Fibroblast of lung (primary cell): ENCODE measurements at regions not wholly inside any gene's neighbourhood (a gene's known extent, or its start where the extent isn't known, plus 50 kb on each side); places are given as distances from the start of the nearest gene placed in this dataset.

ENCODE experiments used
- DNase-seq, 2 donors: peaks; one replicate each; pipeline versions ENCODE4 v3.0.0 to v3.0.0-alpha.2; 2010; ENCODE audit warnings: low read depth in 2 of 2
- H2AFZ ChIP-seq: 2 replicates; pipeline ENCODE4 v1.5.1; 2012; ENCODE audit warnings: low read length, control low read depth, inconsistent platforms
- H3K27ac ChIP-seq: 2 replicates; pipeline ENCODE4 v1.5.1; 2011; ENCODE audit warnings: low read length, control low read depth; ENCODE audit not compliant: insufficient read depth
- H3K27me3 ChIP-seq: 2 replicates; pipeline ENCODE4 v1.5.1; 2011; ENCODE audit warnings: mild to moderate bottlenecking, low read length; ENCODE audit not compliant: control insufficient read depth, insufficient read depth
- H3K36me3 ChIP-seq: 2 replicates; pipeline ENCODE4 v1.5.1; 2011; ENCODE audit warnings: low read length; ENCODE audit not compliant: control insufficient read depth, insufficient read depth
- H3K4me1 ChIP-seq: 2 replicates; pipeline ENCODE4 v1.5.1; 2011; ENCODE audit warnings: low read length; ENCODE audit not compliant: control insufficient read depth, insufficient read depth; ENCODE audit errors: extremely low read depth
- H3K4me2 ChIP-seq: 2 replicates; pipeline ENCODE4 v1.5.1; 2011; ENCODE audit warnings: low read length, control low read depth; ENCODE audit not compliant: insufficient read depth; ENCODE audit errors: extremely low read depth
- H3K4me3 ChIP-seq, 4 experiments: fragments of 200-600 bp in 1 of 4; sonication (generic) in 1 of 4; replicated peaks in 1 of 4; 2 replicates each; pipeline ENCODE4 v1.5.1; 2011 to 2016; ENCODE audit warnings: low read length in 4 of 4, low read depth in 3 of 4, mild to moderate bottlenecking in 3 of 4, control low read depth in 2 of 4, inconsistent platforms in 1 of 4, mixed read lengths in 1 of 4; ENCODE audit not compliant: insufficient read depth in 1 of 4; ENCODE audit errors: control extremely low read depth in 1 of 4
- H3K79me2 ChIP-seq: 2 replicates; pipeline ENCODE4 v1.5.1; 2012; ENCODE audit warnings: mild to moderate bottlenecking, low read length, inconsistent platforms; ENCODE audit not compliant: control insufficient read depth, insufficient read depth
- H3K9ac ChIP-seq: 2 replicates; pipeline ENCODE4 v1.5.1; 2011; ENCODE audit warnings: mild to moderate bottlenecking, low read length, control low read depth; ENCODE audit not compliant: insufficient read depth
- H3K9me3 ChIP-seq: 2 replicates; pipeline ENCODE4 v1.5.1; 2012; ENCODE audit warnings: low read depth, low read length; ENCODE audit not compliant: control insufficient read depth, insufficient read depth
- H4K20me1 ChIP-seq: 2 replicates; pipeline ENCODE4 v1.5.1; 2011; ENCODE audit warnings: low read length; ENCODE audit not compliant: control insufficient read depth, insufficient read depth; ENCODE audit errors: extremely low read depth
- EZH2 ChIP-seq: IDR thresholded peaks from 2 replicates; pipeline ENCODE4 v1.5.1; 2012; ENCODE audit warnings: low read length, control low read depth, mild to moderate bottlenecking; ENCODE audit errors: missing control alignments
- TF ChIP-seq, protein P1 (sequence below), 2 donors: IDR thresholded peaks in 1 of 2; conservative IDR thresholded peaks in 1 of 2; 1 replicate in 1 of 2; 2 replicates in 1 of 2; pipeline ENCODE4 v1.5.1; 2011 to 2012; ENCODE audit warnings: low read length in 2 of 2, control low read depth in 1 of 2, inconsistent platforms in 1 of 2, low read depth in 1 of 2, mild to moderate bottlenecking in 1 of 2

GRCh38 chr10:83283151-83283550 lies 856.2 kb upstream of the GHITM start:
- no peaks in the 10 kb centered on the region for H4K20me1 ChIP-seq
- no peak overlapping the region for H3K9ac ChIP-seq
- no peak overlapping the region for H3K27ac ChIP-seq
- no peak overlapping the region for H3K4me2 ChIP-seq
- TF ChIP-seq, protein P1, sequence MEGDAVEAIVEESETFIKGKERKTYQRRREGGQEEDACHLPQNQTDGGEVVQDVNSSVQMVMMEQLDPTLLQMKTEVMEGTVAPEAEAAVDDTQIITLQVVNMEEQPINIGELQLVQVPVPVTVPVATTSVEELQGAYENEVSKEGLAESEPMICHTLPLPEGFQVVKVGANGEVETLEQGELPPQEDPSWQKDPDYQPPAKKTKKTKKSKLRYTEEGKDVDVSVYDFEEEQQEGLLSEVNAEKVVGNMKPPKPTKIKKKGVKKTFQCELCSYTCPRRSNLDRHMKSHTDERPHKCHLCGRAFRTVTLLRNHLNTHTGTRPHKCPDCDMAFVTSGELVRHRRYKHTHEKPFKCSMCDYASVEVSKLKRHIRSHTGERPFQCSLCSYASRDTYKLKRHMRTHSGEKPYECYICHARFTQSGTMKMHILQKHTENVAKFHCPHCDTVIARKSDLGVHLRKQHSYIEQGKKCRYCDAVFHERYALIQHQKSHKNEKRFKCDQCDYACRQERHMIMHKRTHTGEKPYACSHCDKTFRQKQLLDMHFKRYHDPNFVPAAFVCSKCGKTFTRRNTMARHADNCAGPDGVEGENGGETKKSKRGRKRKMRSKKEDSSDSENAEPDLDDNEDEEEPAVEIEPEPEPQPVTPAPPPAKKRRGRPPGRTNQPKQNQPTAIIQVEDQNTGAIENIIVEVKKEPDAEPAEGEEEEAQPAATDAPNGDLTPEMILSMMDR (conservative IDR thresholded peaks at IDR 0.05 in 1 of 2, IDR thresholded peaks at IDR 0.05 in 1 of 2; ENCODE audit: low read depth in 1 of 2, low read length in 2 of 2): no peak
- no peak for TF ChIP-seq EZH2
- H3K27me3 ChIP-seq: no peaks in the 10 kb centered on the region
- no peaks in the 10 kb centered on the region for H3K79me2 ChIP-seq
- H3K4me3 ChIP-seq: no peak overlapping the region
- DNase-seq: no peak
- no peaks in the 10 kb centered on the region for H3K36me3 ChIP-seq
- no peak overlapping the region for H2AFZ ChIP-seq
- no peaks in the 10 kb centered on the region for H3K9me3 ChIP-seq
- no peaks in the 10 kb centered on the region for H3K4me1 ChIP-seq

- Histone ChIP-seq H3K9me3 (no peaks in the 10 kb centered on the region), H3K36me3 (no peaks in the 10 kb centered on the region), H3K79me2 (no peaks in the 10 kb centered on the region), H3K27ac (no peak overlapping the region), H3K4me3 (no peak overlapping the region), H2AFZ (no peak overlapping the region), H3K4me1 (no peaks in the 10 kb centered on the region), H3K4me2 (no peak overlapping the region), H4K20me1 (no peaks in the 10 kb centered on the region), H3K27me3 (no peaks in the 10 kb centered on the region), H3K9ac (no peak overlapping the region)
- DNase-seq: no peak
- no peak for TF ChIP-seq EZH2
- TF ChIP-seq, protein P1 (conservative IDR thresholded peaks at IDR 0.05 in 1 of 2, IDR thresholded peaks at IDR 0.05 in 1 of 2; ENCODE audit: low read depth in 1 of 2, low read length in 2 of 2): no peak
These were observed 851.9 kb upstream of the GHITM start for GRCh38 chr10:83287374-83287773.

DNA sequence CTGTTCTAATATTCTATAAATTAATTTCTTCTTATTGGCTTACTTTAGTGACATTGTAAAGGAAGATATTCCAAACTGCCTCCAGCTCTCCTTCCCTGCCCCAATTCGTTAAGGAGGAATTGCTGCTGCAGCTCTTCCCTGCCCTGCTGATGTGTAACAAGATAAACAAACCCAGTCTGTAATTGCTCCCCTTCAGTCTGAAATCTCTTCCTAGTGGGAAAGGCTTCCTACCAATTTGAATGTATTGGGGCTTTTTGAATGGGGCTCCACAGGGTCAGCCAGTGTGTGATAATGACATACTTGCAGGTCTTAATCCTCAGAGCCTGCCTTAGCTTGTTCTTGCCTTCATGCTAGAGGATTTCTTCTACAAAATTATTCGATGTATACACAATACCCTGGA lies 849.9 kb upstream of the GHITM start:
- no peak overlapping the region for H3K4me2 ChIP-seq
- H2AFZ ChIP-seq: no peak overlapping the region
- no peak overlapping the region for H3K9ac ChIP-seq
- H3K27ac ChIP-seq: no peak overlapping the region
- H3K36me3 ChIP-seq: no peaks in the 10 kb centered on the region
- H3K79me2 ChIP-seq: no peaks in the 10 kb centered on the region
- H3K4me3 ChIP-seq: no peak overlapping the region
- no peaks in the 10 kb centered on the region for H4K20me1 ChIP-seq
- H3K9me3 ChIP-seq: no peaks in the 10 kb centered on the region
- TF ChIP-seq, protein P1 (conservative IDR thresholded peaks at IDR 0.05 in 1 of 2, IDR thresholded peaks at IDR 0.05 in 1 of 2; ENCODE audit: low read depth in 1 of 2, low read length in 2 of 2): no peak
- no peak for TF ChIP-seq EZH2
- no peak for DNase-seq
- H3K27me3 ChIP-seq: no peaks in the 10 kb centered on the region
- no peaks in the 10 kb centered on the region for H3K4me1 ChIP-seq
